ENCODE measurements at regions not wholly inside any gene's neighbourhood (a gene's known extent, or its start where the extent isn't known, plus 50 kb on each side); places are given as distances from the start of the nearest gene placed in this dataset.

- TF ChIP-seq EZH2 (IDR thresholded peaks at IDR 0.05; ENCODE audit: low read length) (no peak), CTCF (optimal IDR thresholded peaks at IDR 0.05 in 1 of 3, IDR thresholded peaks at IDR 0.05 in 1 of 3, conservative IDR thresholded peaks at IDR 0.05 in 1 of 3; ENCODE audit: extremely low read depth in 1 of 3, insufficient read depth in 2 of 3, low read length in 3 of 3) (no peak)
Observed at GRCh38 chr1:13916530-13916929, 216.5 kb downstream of the PRDM2 start.
